ENCODE measurements at regions not wholly inside any gene's neighbourhood (a gene's known extent, or its start where the extent isn't known, plus 50 kb on each side); places are given as distances from the start of the nearest gene placed in this dataset.

DNA sequence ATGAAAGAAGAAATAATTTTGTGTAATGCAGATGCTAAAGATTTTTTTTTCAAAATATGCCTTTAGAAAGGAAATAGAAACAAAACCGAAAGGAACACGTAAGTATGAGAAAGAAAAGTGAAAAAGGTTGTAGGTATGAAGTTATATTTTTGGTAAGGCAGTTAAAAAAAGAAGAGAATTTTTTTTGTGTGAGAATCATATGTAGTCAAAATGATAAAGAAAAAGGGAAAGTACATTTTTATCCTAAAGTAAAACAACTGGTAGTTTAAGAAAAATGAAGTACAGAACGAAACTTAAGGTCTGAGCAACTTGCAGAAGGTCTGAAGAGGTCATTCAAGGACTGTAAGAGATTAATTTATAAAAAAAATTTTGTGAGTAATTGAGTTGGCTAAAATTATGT lies 164.0 kb upstream of the TRAM1L1 start:
- no peak overlapping the region for H3K4me3 ChIP-seq (ENCODE audit: low read depth, low read length)
- no peak for DNase-seq (ENCODE audit: low read depth)
- TF ChIP-seq, protein P1, sequence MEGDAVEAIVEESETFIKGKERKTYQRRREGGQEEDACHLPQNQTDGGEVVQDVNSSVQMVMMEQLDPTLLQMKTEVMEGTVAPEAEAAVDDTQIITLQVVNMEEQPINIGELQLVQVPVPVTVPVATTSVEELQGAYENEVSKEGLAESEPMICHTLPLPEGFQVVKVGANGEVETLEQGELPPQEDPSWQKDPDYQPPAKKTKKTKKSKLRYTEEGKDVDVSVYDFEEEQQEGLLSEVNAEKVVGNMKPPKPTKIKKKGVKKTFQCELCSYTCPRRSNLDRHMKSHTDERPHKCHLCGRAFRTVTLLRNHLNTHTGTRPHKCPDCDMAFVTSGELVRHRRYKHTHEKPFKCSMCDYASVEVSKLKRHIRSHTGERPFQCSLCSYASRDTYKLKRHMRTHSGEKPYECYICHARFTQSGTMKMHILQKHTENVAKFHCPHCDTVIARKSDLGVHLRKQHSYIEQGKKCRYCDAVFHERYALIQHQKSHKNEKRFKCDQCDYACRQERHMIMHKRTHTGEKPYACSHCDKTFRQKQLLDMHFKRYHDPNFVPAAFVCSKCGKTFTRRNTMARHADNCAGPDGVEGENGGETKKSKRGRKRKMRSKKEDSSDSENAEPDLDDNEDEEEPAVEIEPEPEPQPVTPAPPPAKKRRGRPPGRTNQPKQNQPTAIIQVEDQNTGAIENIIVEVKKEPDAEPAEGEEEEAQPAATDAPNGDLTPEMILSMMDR (conservative IDR thresholded peaks at IDR 0.05; ENCODE audit: low read depth, low read length), result no peak

DNA sequence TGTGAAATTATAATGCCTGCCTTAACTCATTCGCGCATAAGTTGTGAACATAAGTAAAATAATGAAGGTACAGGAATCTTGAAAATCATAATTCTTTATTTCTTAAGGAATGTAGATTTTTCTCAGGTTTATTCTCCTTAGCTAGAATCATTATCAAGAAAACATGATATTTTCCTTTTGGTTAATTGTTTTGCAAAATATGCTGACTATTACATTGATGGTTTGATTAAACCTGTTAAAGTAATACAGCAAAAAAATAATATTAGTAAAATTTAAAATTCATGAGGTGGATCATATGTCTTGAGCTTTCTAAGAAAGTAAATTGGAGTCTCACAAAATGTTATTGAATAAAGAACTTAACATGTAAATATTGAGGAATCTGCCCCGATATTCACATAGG lies 178.7 kb upstream of the TRAM1L1 start:
- H3K4me3 ChIP-seq (ENCODE audit: low read depth, low read length), result no peak overlapping the region
- TF ChIP-seq, protein P1 (conservative IDR thresholded peaks at IDR 0.05; ENCODE audit: low read depth, low read length), result no peak
- no peak for DNase-seq (ENCODE audit: low read depth)

DNA sequence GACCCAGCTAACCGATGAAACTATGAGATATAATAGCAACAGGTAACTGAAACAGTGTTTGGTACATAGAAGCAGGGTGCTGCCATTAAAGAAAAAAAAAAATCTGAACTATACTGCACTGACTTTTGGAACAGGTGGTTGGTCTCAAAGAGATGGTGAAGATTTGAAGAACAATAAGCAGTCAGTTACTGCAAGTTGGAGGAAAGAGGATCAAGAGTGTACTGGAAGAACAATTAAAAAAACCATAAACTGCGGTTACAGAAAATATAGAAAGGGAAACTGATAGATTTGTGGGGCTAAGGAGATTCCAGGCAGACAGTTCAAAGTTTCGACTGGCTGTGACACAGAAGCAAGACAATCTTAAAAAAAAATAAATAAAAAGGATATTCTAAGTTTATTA lies 181.9 kb upstream of the TRAM1L1 start:
- H3K4me3 ChIP-seq (ENCODE audit: low read depth, low read length), result no peak overlapping the region
- no peak for DNase-seq (ENCODE audit: low read depth)
- TF ChIP-seq, protein P1 (conservative IDR thresholded peaks at IDR 0.05; ENCODE audit: low read depth, low read length), result no peak

DNA sequence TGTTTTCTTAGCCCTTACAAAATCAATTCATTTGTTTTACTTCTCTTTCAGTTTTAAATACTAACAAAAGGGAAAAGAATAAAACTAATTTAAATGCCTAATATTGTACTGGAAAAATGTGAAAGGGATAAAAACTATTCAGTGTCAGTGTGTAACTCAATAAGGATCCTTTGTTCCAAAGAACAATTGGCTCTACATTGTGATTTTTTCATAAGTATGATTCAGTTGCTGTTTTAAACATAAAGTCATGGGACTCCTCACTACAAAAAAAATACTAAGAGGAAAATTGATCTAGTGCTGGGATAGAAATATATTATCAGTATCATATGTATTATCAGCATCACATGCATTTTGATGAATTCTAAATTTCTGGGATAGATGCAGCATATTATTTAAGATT lies 199.4 kb upstream of the TRAM1L1 start:
- TF ChIP-seq, protein P1 (conservative IDR thresholded peaks at IDR 0.05; ENCODE audit: low read depth, low read length), result no peak
- no peak overlapping the region for H3K4me3 ChIP-seq (ENCODE audit: low read depth, low read length)
- DNase-seq (ENCODE audit: low read depth), result no peak

- DNase-seq (ENCODE audit: low read depth), result no peak
- no peak overlapping the region for H3K4me3 ChIP-seq (ENCODE audit: low read depth, low read length)
- TF ChIP-seq, protein P1 (conservative IDR thresholded peaks at IDR 0.05; ENCODE audit: low read depth, low read length), result no peak
These were observed 208.4 kb upstream of the TRAM1L1 start for GRCh38 chr4:117293784-117294183.

GRCh38 chr4:117302226-117302625 lies 216.8 kb upstream of the TRAM1L1 start:
- TF ChIP-seq, protein P1 (conservative IDR thresholded peaks at IDR 0.05; ENCODE audit: low read depth, low read length), result no peak
- DNase-seq (ENCODE audit: low read depth), result no peak
- no peak overlapping the region for H3K4me3 ChIP-seq (ENCODE audit: low read depth, low read length)

GRCh38 chr4:117311215-117311614 lies 225.8 kb upstream of the TRAM1L1 start:
- no peak for DNase-seq (ENCODE audit: low read depth)
- TF ChIP-seq, protein P1 (conservative IDR thresholded peaks at IDR 0.05; ENCODE audit: low read depth, low read length), result no peak
- H3K4me3 ChIP-seq (ENCODE audit: low read depth, low read length), result no peak overlapping the region

Measured in choroid plexus epithelial cell (primary cell).